AG09319 (cell line): ENCODE measurements at regions not wholly inside any gene's neighbourhood (a gene's known extent, or its start where the extent isn't known, plus 50 kb on each side); places are given as distances from the start of the nearest gene placed in this dataset.
"Not testable (repeated sequence)": the region's sequence is repeated elsewhere in the genome, so short reads cannot be mapped to it uniquely, and the experiment has no call there.

Experiments used
- DNase-seq: peaks from one replicate; pipeline ENCODE4 v3.0.0-alpha.2; 2010; ENCODE audit warnings: low read depth; ENCODE audit errors: extremely low read depth
- TF ChIP-seq, protein P1 (sequence below): IDR thresholded peaks from 2 replicates; pipeline ENCODE4 v1.5.1; 2011; ENCODE audit warnings: low read depth, mild to moderate bottlenecking, inconsistent platforms, low read length, moderate library complexity

DNA sequence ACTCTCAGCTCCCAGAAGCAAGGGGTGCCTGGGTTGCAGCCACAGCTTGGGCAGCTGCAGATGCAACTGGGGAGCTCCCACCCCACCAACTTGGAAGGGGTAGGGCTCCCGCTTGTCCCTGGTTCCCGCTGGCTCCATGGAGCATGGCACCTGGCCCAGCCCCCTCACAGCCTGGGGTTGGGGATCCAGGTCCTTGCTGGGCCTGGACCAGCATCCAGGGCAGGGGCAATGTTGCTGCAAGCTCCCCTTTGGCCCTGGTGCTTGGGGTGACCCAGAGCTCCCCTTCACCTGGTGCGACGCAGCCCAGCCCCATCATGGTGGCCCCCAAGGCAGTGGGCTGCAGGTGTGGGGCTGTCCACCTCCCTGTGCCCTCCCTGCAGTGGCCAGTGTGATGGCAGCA is 99.6 kb upstream of the FRMD4B start:
- no peak for DNase-seq
- TF ChIP-seq, protein P1, sequence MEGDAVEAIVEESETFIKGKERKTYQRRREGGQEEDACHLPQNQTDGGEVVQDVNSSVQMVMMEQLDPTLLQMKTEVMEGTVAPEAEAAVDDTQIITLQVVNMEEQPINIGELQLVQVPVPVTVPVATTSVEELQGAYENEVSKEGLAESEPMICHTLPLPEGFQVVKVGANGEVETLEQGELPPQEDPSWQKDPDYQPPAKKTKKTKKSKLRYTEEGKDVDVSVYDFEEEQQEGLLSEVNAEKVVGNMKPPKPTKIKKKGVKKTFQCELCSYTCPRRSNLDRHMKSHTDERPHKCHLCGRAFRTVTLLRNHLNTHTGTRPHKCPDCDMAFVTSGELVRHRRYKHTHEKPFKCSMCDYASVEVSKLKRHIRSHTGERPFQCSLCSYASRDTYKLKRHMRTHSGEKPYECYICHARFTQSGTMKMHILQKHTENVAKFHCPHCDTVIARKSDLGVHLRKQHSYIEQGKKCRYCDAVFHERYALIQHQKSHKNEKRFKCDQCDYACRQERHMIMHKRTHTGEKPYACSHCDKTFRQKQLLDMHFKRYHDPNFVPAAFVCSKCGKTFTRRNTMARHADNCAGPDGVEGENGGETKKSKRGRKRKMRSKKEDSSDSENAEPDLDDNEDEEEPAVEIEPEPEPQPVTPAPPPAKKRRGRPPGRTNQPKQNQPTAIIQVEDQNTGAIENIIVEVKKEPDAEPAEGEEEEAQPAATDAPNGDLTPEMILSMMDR = no peak

DNA sequence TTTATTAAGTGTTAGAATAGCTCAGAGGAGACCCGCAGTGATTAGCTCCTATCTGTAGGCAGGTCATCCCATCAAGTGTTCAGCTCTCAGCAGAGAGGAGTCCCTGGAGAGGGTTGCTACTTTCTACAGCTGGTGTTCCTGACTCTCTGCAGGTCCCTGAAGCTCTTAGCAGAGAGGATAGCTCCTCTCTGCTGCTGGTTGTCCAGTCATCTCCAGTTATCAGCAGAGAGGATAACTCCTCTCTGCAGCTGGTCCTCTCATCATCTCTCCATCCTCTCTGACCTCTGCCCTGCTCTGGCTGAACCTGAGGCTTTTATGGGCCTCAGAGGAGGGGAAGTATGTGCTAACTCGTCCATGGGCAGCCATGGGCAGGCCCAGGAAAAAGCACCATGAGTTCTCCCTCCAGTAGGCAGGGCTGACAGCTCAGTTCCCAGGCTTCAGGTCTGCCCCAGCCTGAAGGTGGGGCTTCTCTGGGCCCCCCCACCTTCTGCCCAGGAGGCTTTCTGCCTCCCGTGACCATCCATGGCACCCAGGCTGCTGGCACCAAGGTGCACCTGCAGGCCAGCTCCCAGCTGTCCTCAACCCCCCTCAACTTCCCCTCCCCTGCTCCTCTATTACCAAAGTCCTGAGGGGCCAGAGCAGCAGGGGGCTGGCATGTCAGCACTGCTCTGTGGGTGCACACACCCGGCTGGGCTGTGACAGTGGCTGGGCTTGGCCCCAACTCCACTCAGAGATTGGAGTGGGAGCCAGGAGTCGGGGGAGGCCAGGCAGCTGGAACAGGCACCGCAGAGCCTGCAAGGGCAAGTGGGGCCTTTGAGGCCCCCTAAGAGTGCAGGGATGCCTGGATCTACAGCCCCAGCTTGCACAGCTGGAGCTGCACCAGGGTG is 98.9 kb upstream of the FRMD4B start:
- TF ChIP-seq, protein P1 = no peak
- DNase-seq = no peak

DNA sequence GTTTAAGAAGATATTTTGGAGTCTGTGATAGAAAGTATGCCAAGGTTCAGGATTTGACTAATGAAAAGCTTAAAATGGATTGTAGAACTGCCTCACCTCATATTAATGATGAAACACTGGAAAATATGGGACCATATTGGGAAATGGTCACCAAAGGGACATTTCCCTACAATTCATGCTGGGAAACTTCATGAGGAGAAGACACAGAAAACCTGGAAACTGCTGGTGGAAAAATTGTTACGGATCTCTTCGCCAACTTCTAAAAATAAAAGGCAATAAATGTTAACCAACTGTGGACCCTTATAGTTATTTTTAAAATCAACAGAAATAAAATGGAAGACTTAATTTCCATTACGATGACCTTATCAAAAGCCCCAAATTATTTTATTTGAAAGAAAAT is 97.6 kb upstream of the FRMD4B start:
- no peak for DNase-seq
- TF ChIP-seq, protein P1 = no peak

DNA sequence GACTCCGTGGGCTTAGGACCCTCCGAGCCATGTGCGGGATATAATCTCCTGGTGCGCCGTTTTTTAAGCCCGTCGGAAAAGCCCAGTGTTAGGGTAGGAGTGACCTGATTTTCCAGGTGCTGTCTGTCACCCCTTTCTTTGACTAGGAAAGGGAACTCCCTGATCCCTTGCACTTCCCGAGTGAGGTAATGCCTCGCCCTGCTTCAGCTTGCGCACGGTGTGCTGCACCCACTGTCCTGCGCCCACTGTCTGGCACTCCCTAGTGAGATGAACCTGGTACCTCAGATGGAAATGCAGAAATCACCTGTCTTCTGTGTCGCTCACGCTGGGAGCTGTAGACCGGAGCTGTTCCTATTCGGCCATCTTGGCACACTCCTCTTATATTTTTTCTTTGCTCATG is 95.1 kb upstream of the FRMD4B start:
- not testable (repeated sequence) for DNase-seq

DNA sequence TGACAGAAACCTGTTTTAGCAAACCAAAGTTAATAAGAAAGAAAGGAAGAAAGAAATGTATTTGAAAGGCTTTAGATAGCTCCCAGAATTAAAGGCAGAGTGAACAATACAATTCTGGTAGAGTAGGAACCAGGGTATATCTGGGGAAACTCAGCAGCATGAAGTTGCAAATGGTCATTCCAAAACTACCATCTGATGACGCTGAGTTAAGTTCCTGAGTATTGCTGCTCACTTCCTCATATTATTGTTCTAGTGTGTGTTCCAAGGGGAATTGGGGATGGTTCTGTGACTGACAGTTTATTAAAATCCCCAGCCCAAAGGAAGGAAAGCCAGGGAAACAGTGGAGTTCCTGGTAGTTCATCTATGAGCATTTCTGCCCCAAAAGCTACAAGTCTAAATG is 88.3 kb upstream of the FRMD4B start:
- DNase-seq = no peak
- TF ChIP-seq, protein P1 = no peak

DNA sequence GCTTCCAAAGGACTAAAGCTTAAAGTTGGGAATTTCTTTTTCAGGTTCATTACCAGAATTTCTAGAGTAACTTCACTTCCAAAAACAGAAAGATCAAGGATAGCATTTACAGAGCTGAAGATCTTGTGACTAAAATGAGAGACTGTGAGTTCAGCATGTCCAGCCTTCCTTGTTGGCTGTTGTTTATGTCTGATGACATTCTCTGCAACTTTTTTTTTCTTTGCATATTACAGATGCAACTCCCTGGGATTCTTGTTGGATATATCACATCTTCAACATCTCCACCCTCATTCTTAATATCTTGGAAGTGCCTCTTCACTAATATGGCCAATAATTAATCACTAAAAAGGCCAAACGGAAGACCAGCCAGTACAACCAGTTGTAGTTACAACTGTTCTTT is 86.2 kb upstream of the FRMD4B start:
- TF ChIP-seq, protein P1 = no peak
- no peak for DNase-seq

DNA sequence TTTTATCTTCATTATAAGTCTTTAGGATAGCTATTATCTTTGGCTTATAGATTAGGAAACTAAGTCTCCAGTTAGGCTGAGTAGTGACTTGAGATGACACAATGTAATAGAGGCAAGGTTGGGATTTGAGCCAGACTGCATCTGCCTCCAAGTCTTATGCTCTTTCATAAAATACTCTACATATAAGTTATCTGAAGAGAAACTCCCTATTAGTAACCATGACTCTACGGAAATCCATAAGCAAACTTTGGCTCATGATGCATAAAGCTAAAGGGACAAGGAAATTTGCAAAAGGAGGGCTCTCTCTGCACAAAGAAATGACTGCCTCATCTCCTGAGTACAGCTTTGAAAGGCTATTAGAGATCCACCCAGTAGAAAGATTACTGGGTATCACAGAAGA is 77.6 kb upstream of the FRMD4B start:
- TF ChIP-seq, protein P1 = no peak
- DNase-seq = no peak

DNA sequence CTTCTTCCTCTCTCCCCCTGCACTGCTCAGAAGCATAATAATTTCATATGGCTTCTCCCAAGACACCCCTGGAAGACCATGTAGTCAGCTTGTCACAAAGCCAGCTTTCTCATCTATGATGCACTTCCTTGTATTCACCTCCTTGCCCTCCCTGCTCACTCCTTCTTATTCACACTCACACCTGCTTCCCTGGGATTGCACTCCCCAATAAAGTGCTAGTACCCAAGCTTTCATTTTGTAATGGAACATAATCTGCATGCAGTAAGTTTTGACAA is 76.9 kb upstream of the FRMD4B start:
- TF ChIP-seq, protein P1 = no peak
- DNase-seq = no peak
